ENCODE measurements at regions not wholly inside any gene's neighbourhood (a gene's known extent, or its start where the extent isn't known, plus 50 kb on each side); places are given as distances from the start of the nearest gene placed in this dataset.

DNA sequence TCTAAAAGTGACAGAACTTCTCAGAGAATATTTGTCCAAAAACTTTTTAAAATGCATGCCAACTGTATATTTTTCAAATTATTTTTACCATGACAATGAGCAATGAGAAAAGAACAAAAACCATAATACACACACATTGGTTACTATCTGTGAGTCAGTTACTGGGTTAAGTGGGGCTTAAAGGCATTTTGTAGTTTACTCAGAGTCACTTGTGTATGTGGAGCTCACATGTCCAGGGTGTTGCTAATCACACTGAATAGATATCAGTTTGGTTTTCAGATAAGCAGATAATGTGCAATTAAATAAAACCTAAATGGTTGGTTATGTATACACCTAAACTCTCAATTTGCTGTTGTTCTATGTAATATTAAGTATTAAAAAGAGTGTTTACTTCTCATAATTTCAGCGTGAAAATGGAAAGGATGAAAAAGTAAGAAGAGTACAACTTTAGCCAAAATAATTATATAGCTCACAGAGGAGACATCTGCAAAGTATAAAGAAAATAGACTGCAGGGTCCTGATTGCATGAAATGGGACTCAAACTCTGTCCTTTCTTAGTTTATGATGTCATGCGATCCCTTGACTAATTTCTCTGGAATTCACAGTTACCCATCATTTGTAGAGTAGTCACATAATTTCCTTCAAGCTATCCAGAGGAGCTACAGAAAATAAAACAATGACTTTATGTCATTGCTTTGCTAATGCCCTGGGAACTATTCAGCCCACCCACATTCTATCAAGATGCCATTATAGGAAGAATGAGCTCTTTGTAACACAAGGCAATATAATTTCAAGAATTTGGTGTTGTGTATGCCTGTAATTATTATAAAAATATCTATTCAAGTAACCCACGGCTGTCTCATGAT lies 388.0 kb upstream of the ZNF608 start:
- DNase-seq: peak in 1 of 51 donors; percentile 32

DNA sequence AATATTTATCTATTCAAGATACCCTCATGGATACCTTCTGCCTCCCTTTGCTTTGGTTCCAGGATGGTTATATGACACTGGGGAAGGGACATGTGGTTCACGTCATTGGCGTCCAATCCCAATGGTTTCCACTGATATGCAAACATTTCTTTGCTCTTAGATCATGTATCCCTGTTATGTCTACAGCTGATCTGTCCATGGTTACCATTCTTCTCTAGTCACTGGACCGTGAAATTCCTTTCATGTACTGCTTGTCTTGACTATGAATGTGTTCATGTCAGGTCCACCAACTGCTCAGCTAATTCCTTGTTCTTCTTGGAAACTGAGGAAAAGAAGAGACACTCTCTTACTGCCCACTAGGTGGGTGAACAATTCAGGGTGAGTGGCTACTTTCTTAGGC lies 391.1 kb upstream of the ZNF608 start:
- no peak for DNase-seq

DNA sequence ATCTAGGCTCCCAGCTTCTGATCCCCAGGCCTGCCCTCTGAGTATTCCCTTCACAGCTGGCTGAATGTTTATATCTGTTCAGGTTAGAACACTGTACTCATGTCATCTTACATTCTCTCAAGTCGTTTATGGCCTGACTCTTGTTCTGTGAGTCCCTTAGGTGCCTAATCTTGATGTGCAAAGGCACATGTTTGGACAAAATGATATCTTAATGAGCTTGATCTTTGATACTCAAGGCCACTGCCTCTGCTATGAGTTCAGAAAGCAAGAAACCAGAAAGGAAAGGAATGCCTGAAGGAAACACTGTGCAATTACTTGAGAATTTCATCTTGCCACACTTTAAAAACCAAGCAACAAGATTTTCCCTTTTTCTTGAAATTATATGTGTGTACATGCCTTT lies 391.8 kb upstream of the ZNF608 start:
- no peak for DNase-seq

DNA sequence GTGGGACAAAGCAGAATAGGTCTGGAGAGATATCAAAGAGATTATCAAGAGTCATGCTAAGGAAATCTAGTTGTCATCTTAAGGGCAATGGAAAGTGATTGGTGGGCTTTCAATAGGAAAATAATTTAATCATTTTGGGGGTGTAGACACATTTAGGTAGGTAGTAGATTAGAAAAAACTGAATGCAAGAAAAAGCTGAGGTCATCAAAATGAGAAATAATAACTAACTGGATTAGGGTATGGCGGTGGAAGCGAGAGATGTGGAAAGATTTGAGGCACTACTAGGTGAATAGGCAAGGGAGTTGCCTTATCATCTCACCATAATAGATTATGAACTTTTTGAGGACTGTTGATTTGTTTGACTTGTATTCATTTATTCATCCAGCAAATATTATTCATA lies 393.2 kb upstream of the ZNF608 start:
- DNase-seq: no peak

DNA sequence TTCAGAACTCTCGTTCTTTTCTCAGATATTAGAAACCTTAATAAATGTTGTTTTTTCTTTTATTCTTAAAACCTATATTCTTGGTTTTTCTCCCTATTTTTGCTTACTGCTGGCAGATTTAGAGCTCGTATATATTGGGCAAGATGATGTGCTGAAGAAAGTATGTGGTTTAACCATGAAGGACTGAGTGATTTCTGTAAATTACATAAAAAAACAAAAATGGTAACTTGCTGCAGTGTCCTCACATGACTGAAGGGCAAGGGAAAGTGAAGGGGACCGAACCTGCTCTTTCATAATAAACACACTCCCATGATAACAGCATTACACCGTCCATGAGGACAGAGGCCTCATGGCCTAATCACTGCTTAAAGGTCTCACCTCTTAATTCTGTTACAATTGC lies 393.8 kb upstream of the ZNF608 start:
- DNase-seq: no peak

DNA sequence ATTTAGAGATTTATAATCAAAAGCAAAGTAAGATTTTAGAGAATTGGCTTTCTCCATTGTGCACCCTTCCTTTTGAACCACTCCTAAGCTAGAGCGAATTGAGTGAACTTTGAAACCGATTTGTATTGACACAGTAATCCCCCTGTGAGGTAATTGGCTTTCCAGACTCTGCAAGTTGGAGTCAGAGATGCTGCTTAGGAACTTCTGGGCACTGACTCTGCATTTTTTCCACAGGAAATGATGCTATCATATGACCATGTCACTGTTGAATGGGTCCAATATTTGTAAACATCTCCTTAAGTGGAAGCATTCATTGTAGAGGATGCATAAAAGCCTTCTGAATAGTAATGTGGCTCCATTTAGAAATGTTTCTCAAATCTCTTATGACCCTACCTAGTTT lies 394.4 kb upstream of the ZNF608 start:
- peak in 2 of 51 donors; percentile 4 to 27 for DNase-seq

DNA sequence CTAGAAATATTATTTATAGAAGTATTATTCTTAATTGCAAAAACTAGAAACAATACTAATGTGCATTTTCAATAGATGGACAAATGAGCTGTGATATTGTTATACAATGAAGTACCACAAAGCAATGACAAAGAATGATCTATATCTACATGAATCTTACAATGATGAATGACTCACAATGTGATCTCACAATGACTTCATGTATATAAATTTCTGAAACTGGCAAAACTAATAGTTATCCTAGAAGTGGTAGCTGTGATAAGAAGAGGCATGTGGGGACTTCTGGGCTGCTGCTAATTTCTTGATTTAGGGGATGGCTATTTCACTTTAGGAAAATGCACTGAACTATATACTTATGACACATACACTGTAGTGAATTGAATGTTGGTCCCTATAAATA lies 396.0 kb upstream of the ZNF608 start:
- DNase-seq: no peak

DNA sequence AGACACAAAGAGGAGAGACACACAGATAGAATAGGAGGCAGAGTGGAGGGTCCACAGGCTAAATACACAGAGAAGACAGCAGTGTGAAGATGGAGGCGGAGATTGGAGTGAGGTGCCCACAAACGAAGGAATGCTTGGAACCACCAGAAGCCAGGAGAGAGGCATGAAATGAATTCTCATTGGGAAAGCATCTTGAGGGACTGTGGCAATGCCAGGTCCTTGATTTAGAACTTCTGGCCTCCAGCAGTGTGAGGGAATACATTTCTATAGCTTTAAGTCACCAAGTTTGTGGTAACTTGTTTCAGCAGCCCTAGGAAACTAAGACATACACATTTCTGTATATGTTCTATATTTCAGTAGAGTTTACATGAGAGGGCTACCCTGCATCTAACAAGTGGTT lies 396.6 kb upstream of the ZNF608 start:
- DNase-seq: no peak

DNA sequence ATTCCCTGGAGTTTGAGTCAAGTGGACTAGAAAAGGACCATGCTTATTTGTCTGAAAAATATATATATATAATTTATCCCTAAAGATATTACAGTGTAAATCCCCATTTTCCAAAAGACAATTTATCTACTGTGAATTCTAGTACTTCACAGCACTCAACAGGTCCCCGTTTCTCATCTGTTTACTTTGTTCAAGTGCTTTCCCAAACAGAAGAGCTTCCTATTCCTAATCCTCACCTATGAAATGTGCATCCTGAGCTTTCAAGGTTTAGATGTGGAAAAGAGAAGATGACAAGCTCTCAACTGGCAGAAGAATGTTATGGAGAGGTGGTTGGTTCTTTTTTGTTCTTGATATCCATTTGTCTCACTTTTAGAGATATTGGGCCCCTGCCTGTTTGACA lies 401.6 kb upstream of the ZNF608 start:
- DNase-seq: no peak

DNA sequence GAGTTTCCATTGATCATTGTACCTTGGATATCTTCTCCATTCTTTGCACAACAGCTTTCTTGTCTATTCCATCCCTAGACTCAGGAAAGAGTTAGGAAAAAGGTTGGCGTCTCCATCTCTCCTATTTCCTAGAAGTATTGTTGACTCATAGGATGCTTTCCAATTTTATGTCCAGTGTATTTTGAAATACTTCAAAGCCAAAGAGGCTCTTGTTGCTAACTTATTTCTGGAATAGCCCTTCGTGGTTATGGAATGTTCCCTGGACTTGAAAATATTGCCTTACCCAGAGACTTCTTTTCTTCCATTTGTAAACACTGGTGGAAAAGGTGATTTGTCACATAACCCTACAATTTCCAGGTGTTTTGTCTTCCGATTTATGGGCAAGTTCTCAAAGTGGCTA lies 402.3 kb upstream of the ZNF608 start:
- DNase-seq: no peak

DNA sequence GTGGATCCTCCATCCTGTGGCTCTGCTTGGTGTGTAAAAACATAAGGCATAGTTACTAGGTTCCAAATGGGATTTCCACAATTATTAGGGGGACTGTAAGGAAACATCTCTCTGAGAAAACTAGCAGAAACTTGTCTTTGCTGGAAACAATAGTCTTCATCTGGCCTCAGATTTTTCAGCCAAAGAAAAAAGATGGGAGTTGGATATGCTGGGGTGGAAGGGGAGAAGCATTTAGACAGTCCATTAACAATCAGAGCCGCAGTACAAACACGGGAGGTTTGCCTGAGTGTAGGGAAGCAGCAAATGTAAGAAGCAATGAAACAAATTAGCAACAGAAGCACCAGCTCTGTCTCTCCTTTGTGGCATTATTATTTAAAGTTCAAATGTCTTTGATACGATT lies 402.7 kb upstream of the ZNF608 start:
- no peak for DNase-seq

DNA sequence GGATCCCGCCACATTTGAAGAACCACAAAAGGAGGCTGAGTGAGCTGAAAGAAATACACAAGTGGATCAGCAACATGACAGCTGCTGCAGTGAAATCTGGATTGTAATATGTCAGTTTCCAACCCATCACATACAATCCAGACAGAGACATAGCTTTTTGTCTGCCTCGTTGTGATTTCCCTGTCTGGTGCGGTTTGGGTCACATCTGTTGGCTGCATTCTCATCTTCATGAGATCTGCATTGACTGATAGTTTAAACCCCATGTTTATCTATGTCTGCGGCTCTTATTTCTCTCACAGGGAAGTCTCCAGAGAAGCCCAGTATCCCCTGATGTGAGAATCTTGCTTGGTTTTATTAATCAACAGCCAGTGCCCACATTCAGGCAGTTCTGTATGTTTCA lies 403.1 kb upstream of the ZNF608 start:
- no peak for DNase-seq

DNA sequence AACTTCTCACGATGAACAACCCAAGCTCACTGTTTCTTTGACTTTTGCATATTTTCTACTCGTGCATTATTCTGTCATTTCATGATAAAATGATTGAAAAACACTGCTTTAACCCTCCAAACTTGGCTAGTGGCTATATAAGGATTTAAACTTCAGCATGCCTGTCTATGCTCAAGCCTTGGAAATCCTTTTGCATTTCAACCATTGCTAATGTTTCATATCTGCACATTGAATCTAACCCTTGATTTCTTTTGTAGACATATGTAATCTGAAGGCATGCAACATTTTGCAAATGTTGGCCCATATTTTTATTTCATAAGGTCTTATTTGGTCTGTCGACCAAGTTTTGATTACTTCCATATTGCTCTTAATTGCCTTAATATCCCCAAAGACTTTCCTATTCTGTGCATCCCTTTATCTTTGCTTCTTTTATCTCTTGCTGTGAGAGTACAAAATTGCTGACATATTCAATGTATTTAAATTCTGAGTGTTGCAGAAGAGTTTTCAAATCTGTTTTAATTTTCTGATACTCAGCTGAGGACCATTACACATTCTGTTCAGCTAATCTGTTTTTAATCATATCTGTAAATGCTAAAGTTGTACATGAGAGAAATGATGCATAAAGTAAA lies 403.7 kb upstream of the ZNF608 start:
- no peak for DNase-seq

DNA sequence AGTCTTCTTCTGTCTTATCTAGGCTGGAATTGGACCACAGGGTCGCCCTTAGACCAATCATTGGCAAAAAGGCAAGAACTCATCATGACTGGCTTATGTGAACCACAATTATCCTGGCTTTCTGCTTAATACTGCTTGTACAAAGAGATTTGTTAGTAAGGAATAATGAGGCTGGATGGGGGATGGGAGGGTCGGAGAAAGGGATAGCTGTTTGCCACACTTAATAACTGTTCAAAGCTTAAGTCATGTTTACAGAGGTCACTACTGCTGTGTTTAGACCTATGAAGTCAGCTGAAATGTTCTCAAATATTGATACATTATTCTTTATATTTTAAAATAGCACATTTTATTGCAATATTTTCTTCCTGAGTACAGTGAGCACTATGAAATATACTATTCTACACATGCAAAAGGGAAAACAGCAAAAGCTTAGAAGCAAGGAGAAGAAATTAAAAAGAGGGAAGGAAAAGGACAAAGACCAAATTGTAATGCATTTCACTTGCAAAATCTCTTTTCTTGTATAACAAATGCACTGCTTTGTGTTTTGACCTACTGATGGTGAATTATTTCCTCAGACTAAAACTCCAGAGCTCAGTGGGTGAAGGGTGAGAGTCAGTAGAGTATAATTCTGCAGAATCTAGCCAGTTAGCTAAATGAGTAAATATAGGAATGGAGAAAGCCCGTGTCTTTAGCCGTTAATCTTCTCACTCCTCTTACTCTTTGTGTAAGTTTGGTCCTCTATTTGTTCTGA lies 404.9 kb upstream of the ZNF608 start:
- DNase-seq: peak in 8 of 51 donors; percentile 1 to 35 (median 12)

DNA sequence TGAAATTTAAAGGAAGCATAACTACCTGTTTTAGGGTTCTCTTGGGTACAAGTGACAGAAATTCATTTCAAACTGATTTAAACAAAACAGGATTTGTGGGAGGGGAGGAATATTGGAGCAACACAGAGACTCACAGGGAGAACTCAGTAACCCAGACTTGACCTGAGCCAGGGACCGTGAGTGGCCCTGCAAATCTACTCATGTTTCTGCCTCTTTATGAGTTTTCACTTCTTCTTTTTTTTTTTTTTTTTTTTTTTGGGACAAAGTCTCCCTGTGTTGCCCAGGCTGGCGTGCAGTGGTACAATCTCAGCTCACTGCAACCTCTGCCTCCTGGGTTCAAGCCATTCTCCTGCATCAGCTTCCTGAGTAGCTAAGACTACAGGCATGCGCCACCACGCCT lies 405.6 kb upstream of the ZNF608 start:
- no peak for DNase-seq

DNA sequence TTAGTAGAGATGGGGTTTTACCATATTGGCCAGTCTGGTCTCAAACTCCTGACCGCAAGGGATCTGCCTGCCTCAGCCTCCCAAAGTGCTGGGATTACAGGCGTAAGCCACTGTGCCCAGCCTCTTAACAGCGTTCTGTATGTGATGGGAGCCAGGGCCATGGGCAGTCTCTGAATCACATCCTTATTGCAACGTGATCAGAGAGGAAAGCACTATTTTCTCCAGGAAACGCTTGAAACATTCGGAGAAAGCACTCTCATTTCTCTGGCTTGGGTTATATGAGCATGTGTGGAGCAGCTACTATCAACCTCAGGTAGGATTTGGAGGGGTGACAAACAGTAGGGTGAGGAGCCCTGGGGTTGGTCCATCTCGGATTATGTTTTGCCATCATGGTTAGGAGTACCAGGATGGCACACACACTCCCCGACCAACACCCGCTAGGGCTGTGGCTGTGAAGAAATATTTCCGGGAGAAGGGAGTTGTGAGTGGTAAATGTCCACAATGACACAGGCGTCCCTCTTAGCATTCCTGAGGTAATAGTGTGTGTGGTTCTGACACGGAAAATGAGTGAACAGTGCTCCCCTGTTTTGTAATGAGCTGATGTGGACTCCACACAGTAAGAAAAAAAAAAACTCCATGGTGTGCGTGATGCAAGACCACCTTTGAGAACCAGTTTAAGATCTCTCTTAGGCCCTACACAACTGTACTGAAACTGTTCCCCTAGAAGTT lies 406.2 kb upstream of the ZNF608 start:
- DNase-seq: no peak

DNA sequence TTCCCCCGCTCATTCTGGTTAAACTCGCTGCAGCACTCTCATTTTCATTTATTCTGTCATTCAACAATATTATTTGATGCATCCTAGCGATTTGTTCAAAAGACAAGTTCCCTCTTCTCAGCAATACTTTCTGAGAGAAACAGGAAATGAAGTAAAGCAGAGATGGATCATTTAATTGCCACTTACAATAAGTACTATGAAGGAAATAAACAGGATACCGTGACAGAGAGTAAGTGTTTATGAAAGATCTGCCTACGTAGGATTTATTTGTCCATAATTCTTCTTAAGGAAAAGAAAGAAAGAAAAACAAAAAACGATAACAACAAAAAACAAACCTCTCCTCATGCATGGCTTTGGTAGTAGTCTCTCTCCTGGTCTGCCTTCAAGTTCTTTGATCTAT lies 406.8 kb upstream of the ZNF608 start:
- no peak for DNase-seq

DNA sequence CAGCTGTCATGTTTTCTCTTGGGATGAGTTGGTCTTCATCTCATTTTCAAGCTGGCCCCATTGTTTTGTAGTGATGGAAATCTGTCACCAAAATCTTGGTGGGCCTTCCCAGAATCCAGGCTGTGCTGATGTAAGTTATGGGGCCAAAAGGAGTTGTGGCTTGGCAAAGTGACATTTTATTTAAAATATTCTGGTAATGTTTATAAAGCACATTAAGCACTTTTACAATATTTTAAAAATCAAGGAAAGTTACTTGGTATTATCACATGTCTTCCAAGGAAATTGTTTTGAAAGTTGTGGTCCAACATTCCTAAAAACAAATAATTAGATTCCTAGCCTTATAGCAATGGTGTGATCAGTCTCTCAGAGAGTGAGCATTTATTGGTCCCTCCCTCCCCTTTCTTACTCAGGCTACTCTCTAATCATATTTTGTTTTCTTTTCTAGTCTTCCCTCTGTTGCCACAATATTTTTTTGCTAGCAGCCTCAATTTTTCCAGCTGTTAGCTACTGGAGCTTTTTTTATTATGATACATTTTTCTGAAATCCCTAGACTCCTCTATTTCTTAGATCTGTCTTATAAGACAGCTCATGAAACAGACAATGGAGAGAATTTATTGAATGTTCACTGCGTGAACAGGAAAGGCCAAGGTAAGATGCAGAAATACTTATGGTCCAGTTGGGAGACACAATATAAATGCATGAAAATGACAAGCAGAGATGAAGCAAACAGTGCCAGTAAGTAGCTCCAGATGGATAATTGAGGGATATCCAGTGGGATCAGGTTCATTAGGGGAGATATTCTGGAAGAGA lies 408.1 kb upstream of the ZNF608 start:
- no peak for DNase-seq

DNA sequence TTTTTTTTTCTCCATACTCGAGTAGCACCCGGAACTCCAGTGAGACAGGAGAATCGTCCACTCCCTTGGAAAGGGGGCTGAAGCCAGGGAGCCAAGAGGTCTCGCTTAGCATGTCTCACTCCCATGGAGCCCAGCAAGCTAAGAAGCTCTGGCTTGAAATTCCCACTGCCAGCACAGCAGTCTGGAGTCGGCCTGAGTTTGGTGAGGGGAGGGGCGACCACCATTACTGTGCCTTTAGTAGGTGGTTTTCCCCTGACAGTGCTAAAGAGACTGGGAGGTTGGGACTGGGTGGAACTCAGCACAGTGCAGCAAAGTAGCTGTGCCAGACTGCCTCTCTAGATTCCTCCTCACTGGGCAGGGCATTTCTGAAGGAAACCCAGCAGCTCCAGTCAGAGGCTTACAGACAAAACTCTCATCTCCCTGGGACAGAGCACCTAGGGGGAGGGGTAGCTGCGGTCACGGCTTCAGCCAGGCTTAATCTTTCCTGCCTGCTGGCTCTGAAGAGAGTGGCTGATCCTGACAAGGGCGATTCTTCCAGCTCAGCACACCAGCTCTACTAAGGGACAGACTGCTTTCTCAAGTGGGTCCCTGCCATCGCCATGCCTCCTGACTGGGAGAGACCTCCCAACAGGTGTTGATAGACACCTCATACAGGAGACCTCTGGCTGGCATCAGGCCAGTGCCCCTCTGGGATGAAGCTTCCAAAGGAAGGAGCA lies 414.5 kb upstream of the ZNF608 start:
- no peak for DNase-seq

DNA sequence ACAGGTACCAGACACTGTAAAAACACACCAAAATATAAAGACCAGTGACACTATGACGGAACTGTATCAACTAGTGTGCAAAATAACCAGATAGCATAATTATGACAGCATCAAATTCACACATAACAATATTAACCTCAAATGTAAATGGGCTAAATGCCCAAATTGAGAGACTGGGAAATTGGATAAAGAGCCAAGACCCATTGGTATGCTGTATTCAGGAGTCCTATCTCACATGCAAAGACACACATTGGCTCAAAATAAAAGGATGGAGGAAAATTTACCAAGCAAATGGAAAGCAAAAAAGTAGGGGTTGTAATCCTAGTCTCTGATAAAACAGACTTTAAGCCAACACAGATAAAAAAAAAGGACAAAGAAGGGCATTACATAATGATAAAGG lies 416.3 kb upstream of the ZNF608 start:
- no peak for DNase-seq
